ENCODE measurements at regions not wholly inside any gene's neighbourhood (a gene's known extent, or its start where the extent isn't known, plus 50 kb on each side); places are given as distances from the start of the nearest gene placed in this dataset.

- no peak for DNase-seq
Observed at GRCh38 chr4:12852338-12853307, 631.5 kb downstream of the RAB28 start.

DNA sequence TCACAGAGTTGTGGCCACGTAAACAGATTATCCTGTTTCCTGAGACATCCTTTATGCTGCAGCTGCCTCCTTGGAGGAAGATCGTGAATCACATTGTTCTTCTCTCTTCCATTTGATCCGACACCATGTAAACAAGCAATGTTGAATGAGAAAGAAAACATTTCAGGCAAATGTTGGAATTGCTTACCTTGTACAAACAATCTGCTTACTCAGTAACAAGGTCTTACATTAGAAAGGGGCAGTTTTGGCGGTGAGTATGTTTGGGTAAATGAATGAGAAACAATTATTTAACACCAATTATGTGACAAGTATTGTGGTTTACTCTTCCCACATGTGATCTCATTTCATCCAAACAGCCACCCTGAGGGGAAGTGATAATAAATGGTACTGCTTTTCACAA lies 637.8 kb downstream of the RAB28 start:
- no peak for DNase-seq

GRCh38 chr4:12844141-12844540 lies 640.0 kb downstream of the RAB28 start:
- DNase-seq: no peak

GRCh38 chr4:12827966-12828365 lies 656.2 kb downstream of the RAB28 start:
- no peak for DNase-seq

DNA sequence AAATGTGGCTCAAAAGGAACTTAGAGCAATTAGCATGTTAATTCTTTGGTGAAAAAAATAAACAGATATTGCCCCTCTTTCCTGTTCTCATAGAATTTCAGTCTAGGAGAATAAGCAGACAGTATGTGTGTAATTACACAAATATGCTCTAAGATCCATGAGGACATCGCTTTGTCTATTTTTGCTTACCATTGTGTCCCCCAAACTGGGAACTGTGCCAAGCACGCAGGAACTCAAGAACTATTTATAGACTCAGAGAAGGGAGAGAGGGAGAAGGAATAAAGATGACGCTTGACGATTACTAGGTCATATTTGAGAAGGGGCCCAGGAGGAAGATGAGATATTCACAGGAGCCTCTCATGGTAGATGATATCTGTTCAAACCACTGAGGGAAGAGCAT lies 692.6 kb downstream of the RAB28 start:
- DNase-seq: no peak

- no peak for DNase-seq
Observed at GRCh38 chr4:12787261-12787660, 696.9 kb downstream of the RAB28 start.

GRCh38 chr4:12778706-12779105 lies 705.4 kb downstream of the RAB28 start:
- DNase-seq: no peak

DNA sequence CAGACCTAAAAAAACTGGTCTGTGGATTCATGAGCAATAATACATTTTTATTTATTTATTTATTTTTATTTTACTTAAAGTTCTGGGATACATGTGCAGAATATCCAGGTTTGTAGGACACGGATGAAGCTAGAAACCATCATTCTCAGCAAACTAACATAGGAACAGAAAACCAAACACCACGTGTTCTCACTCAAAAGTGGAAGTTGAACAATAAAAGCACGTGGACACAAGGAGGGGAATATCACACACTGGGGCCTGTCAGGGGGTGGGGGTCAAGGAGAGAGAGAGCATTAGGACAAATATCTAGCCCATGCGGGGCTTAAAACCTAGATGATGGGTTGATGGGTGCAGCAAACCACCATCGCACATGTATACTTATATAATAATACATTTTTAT lies 705.9 kb downstream of the RAB28 start:
- DNase-seq: no peak

DNA sequence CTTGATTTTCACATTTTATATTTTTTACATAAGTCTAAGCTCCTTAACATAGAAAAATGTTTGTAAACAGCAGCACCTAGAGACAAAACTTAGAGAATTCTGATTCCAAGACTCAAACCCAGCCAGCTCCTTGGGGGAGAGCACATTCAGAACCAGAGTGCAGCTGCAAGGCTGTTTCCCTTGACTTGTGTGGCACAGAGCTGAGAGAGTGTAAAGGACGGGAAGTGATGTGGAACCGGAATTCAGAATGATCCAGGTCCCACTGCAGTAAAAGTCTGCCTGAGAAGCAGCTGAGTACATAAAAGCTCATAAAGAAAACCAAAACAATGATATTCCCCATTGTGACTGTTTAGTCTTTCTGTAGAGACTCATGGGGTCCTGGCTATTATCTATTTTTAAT lies 713.8 kb downstream of the RAB28 start:
- no peak for DNase-seq

GRCh38 chr4:12761694-12762093 lies 722.4 kb downstream of the RAB28 start:
- DNase-seq: no peak

DNA sequence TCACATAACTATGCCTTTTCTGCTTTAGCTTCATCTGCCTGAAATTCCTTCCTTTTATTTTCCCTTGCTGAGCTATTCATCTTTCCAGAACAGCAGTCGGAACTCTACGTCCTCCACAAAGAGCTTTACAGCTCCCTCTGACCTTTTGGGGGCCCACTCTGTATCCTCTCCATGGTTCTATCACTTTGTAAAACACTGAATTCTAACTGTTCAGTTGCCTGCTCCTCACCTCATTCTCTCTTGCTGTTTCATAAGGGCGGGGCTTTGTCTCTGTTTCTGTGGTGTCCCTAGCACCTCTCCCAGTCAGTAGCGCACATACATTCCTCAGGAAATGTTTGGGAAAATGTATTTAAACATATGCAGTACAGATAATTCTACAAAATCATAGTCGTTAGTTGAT lies 737.0 kb downstream of the RAB28 start:
- DNase-seq: no peak

GRCh38 chr4:12746221-12746620 lies 737.9 kb downstream of the RAB28 start:
- no peak for DNase-seq

GRCh38 chr4:12734586-12734985 lies 749.6 kb downstream of the RAB28 start:
- no peak for DNase-seq

- no peak for DNase-seq
Observed at GRCh38 chr4:12729384-12729783, 754.8 kb downstream of the RAB28 start.

DNA sequence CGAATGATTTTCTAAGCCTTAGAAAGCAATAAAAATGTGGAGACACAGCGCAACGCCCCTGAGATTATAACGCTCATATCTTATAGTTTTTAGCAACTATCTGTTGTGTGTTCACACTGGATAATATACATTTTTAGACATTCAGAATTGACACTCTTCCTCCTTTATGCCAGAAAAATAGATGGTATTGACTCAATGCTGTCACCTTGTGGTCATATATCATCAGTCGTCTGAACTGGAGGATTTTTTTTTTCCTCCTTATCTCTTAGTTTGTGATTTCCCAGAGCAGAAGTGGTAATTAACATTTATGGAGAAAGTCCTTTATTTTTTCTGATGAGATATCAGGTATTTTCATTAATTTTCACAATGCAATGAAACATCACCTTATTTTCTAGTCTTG lies 759.6 kb downstream of the RAB28 start:
- no peak for DNase-seq

DNA sequence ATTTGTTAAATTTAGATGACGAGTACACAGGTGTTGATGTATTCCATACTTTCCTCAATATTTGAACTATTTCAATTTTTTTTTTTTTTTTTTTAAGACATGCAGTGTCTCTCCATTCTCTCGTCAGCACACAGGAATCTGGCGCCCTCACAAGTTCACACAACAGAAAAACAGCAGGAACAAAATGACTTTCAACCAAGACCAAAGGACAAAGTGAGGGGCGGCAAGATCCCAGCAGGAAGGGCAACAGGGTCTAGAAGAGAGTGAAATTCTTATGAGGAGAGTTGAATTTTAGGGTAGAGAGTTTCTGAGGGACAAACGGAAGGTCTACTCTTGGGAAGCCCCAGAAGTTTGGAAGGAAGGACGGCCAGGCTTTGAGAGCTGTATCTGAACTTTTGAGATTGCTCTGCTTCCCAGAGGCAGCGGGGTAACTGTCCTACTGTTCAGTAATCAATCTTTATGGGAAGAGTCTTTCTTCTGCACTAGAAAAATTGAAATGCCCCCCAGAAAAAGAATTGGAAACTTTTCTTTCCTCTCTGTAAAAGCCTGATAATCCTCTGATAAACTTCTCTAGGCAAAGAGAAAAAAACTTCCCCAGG lies 760.2 kb downstream of the RAB28 start:
- no peak for DNase-seq

- DNase-seq: no peak
Observed at GRCh38 chr4:12716896-12717295, 767.2 kb downstream of the RAB28 start.

DNA sequence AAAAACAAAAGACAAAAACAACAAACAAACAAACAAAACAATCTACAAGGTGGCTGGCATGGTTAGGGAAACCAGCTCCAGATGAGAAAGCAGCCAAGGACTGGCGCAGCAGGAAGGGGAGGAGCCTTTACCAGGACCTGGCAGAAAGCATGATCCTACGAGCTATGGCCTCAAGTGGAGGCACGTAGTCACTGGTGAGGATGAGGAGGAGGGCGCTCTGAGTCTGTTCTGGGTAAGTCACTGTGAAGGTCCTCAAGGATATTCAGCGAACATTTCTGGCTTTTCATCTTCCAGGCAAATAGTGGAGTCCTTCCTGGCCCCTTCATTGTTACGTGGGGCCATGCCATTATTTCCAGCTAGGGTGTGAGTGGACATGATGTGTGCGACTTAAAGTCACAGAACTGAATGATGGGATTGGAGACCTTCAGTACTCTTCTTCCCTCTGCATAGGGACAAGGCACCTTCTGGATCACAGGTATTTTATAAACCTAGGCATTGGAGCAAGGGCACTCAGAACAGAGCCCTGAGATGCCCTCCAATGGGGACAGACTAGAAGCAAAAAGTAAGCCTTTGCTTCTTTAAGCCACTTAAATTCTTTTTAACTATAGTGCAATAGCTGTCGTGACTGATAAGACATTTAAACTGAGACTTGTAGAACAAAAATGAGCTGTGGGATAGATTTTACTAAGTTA lies 771.3 kb downstream of the RAB28 start:
- no peak for DNase-seq

DNA sequence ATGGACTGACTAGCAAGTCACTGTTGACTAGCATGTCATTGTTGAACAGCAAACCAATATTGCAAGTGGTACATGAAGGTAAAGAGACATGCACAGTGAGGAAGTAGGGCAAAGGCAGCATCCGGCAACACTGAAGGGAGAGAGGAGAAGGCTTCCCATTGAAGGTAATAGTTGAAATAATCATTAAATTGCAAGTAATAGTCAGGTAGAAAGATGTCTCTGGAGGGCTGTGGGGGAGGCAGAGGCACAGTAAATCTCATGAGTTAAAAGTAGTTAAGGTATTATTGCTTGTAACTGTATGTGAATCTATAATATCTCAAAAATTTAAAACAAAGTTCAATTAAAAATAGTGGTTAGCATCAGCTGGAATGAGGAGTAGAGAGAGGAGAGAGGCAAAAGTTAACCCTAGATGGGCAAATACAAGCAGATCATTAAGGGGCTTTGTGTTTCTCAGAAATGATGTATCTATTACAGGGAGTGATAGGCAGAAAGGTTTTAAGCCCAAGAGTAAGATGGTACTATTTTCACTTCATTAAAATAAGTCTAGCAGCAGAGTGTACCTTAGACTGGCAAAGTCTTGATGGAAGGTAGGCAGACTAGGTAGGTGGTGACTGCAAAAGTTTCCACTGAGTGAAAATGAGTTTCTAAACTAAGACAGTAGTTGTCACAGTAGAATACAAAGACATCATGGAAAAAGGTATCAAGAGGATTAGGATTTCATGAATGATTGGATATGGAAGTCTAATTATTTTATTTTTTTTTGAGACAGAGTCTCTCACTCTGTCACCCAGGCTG lies 776.6 kb downstream of the RAB28 start:
- no peak for DNase-seq

DNA sequence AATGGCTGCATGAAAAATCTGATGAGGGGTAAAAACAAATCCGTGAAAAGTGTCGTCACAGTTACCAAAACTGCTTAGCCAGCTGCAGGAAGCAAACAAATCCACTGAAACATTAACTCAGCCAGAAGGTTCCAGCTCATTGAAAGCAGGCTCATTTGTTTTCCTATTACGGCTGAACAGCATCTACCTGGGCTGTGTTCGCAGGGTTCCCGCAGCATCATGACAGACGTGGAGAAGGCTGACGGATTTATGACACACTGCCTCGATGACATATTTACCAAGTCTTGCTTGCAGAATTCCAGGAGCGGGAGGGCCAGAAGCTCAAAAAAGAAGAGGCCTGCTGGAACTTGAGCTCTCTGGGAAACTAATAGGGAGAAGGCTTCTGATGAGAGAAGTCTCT lies 781.1 kb downstream of the RAB28 start:
- no peak for DNase-seq

- no peak for DNase-seq
Observed at GRCh38 chr4:12701384-12701783, 782.8 kb downstream of the RAB28 start.

DNA sequence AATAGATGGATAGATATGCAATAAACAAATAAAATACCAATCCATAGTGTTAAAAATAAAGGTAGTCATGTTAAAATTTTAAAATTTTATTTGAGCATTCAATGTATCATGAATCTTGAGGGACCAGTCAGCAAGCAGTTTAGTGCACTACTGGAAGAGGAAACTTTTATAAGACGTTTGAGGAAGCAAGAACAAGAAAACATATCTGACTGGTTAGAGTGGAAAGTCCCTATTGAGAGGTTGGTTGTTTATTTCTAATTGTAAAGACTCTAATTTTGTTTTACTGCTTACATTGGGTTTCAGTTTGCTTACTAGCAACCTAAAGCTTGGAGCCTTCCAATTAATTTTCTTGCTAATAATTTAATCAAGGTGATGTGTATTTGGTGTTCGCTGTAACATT lies 786.2 kb downstream of the RAB28 start:
- DNase-seq: no peak

DNA sequence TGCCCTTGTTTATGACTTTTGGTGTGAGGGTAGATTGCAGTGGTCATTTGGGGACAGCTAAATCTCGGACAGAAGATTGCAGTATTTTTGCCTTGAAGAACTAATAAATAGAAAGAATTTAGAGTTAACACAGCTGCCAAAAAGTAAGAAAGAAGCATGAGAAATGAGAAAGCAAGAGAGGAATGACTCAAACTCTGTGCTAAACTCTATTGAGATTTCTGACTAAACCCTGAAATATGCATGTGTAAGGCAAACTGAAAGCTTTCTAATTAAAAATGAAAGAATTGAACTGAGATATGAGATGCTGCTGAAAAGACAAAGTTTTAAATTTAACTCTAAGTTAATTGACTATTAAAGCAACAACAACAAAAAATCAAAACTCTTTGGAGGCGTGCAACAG lies 791.3 kb downstream of the RAB28 start:
- no peak for DNase-seq

Measured in occipital lobe (tissue), 1 donor.